Kidney (tissue), 13 donors: ENCODE measurements at regions not wholly inside any gene's neighbourhood (a gene's known extent, or its start where the extent isn't known, plus 50 kb on each side); places are given as distances from the start of the nearest gene placed in this dataset.

Experiments used
- DNase-seq, 5 donors: peaks; one replicate each; pipeline ENCODE4 v3.0.0-alpha.2; 2013 to 2020
- FAIRE-seq: peaks from 2 replicates; lab custom pipeline; 2012; peaks lifted over from hg19 to GRCh38; lab: Jason Lieb, UNC
- H3K27ac ChIP-seq, 2 donors: one replicate each; pipeline ENCODE4 v1.7.0; 2013; ENCODE audit warnings: low read depth in 2 of 2, low read length in 2 of 2, inconsistent platforms in 1 of 2
- H3K27me3 ChIP-seq: one replicate; pipeline ENCODE4 v1.7.1; 2013; ENCODE audit warnings: low read length, inconsistent platforms; ENCODE audit not compliant: control insufficient read depth, insufficient read depth
- H3K36me3 ChIP-seq, 3 donors: one replicate each; pipeline versions ENCODE4 v1.7.0 to v1.7.1; 2013; ENCODE audit warnings: low read length in 3 of 3, control low read depth in 1 of 3, inconsistent platforms in 1 of 3; ENCODE audit not compliant: insufficient read depth in 3 of 3, control insufficient read depth in 2 of 3
- H3K4me1 ChIP-seq, 3 donors: one replicate each; pipeline versions ENCODE4 v1.7.0 to v1.7.1; 2013; ENCODE audit warnings: low read length in 3 of 3, inconsistent platforms in 1 of 3, low read depth in 1 of 3; ENCODE audit not compliant: control insufficient read depth in 2 of 3, insufficient read depth in 2 of 3
- H3K4me3 ChIP-seq, 3 donors: one replicate each; pipeline versions ENCODE4 v1.7.0 to v1.8.1; 2013; ENCODE audit warnings: low read length in 3 of 3, control low read depth in 1 of 3, inconsistent platforms in 1 of 3
- H3K9ac ChIP-seq, 3 donors: one replicate each; pipeline versions ENCODE4 v1.7.0 to v1.7.1; 2013; ENCODE audit warnings: low read length in 3 of 3, control low read depth in 1 of 3, inconsistent platforms in 1 of 3
- H3K9me3 ChIP-seq, 3 donors: one replicate each; pipeline versions ENCODE4 v1.7.0 to v1.7.1; 2013; ENCODE audit warnings: low read length in 3 of 3, control low read depth in 1 of 3, inconsistent platforms in 1 of 3; ENCODE audit not compliant: control insufficient read depth in 2 of 3, insufficient read depth in 1 of 3
- intact Hi-C: fragments of 100-400 bp; cut with DNase I; formaldehyde crosslinking; loops from one replicate; pipeline ENCODE4 v1.11.1; 2022
- TF ChIP-seq, protein P1 (sequence below): IDR thresholded peaks from 3 replicates; pipeline ENCODE4 v1.5.1; 2012; ENCODE audit warnings: mild to moderate bottlenecking, moderate library complexity, borderline replicate concordance; ENCODE audit not compliant: insufficient read depth; ENCODE audit errors: extremely low read depth
- donor health status: control.
- donor health status: control.
- donor health status: control.
- donor health status: control.
- donor health status: control.
- donor health status: DM: yes; HTN: yes; CAD: no.
- donor health status: Normal renal cell carcinoma (clear cell type).

DNA sequence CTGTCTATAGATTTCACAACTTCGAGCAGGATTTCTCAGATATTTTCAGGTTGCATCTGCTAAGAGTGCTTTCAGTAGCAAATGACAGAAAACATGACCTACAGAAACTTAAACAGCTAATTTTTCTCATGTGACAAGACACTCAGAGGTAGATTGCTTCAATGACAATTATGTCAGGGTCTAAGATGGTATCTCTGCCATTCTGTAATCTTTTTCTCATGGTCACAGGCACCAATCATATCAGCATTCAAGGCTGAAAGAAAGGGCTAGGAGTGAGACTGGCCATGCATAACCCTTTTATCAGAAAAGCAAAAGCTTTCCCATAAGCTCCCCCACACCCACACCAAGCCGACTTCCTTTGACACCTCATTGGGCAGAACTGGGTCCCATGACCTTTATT, 450.5 kb upstream of the FAR2 start:
- intact Hi-C loops: no loop called here
- Histone ChIP-seq H3K36me3 (no peaks in the 10 kb centered on the region), H3K9me3 (no peaks in the 10 kb centered on the region), H3K27ac (no peak overlapping the region), H3K4me3 (no peak overlapping the region), H3K27me3 (no peaks in the 10 kb centered on the region), H3K4me1 (no peaks in the 10 kb centered on the region), H3K9ac (no peak overlapping the region)
- DNase-seq: no peak
- TF ChIP-seq, protein P1, sequence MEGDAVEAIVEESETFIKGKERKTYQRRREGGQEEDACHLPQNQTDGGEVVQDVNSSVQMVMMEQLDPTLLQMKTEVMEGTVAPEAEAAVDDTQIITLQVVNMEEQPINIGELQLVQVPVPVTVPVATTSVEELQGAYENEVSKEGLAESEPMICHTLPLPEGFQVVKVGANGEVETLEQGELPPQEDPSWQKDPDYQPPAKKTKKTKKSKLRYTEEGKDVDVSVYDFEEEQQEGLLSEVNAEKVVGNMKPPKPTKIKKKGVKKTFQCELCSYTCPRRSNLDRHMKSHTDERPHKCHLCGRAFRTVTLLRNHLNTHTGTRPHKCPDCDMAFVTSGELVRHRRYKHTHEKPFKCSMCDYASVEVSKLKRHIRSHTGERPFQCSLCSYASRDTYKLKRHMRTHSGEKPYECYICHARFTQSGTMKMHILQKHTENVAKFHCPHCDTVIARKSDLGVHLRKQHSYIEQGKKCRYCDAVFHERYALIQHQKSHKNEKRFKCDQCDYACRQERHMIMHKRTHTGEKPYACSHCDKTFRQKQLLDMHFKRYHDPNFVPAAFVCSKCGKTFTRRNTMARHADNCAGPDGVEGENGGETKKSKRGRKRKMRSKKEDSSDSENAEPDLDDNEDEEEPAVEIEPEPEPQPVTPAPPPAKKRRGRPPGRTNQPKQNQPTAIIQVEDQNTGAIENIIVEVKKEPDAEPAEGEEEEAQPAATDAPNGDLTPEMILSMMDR: no peak
- FAIRE-seq: no peak

DNA sequence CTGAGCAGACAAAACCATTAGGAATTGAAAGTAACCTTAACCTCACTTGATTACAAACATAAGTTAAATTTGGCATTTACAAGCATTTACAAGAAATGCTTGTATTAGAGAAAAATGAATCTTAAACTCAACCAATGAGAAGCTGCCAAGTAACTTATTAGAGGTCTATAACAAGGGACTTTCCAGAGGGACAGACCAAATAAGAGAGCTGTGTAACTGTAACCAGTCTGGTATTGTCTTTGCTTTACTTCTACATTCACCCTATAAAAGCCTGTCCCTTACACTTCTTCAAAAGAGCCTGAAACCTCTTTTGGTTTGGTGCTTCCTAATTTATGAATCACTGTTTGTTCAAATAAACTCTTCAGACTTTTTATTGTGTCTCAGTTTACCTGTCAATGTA, 450.0 kb upstream of the FAR2 start:
- Histone ChIP-seq H3K27ac (no peak overlapping the region), H3K9me3 (no peaks in the 10 kb centered on the region), H3K36me3 (no peaks in the 10 kb centered on the region), H3K27me3 (no peaks in the 10 kb centered on the region), H3K4me1 (no peaks in the 10 kb centered on the region), H3K4me3 (no peak overlapping the region), H3K9ac (no peak overlapping the region)
- TF ChIP-seq, protein P1: no peak
- no peak for FAIRE-seq
- intact Hi-C loops: no loop called here
- DNase-seq: no peak

- intact Hi-C loops: no loop called here
- H3K27ac ChIP-seq: no peak overlapping the region
Observed at GRCh38 chr12:28700161-28700560, 448.9 kb upstream of the FAR2 start.

More at GRCh38 chr12:28700161-28700560, 448.9 kb upstream of the FAR2 start:
- no peak for DNase-seq
- H3K36me3 ChIP-seq: no peaks in the 10 kb centered on the region
- TF ChIP-seq, protein P1: no peak
- H3K4me3 ChIP-seq: no peak overlapping the region
- no peaks in the 10 kb centered on the region for H3K9me3 ChIP-seq
- H3K27me3 ChIP-seq: no peaks in the 10 kb centered on the region
- no peak overlapping the region for H3K9ac ChIP-seq
- H3K4me1 ChIP-seq: no peaks in the 10 kb centered on the region
- FAIRE-seq: no peak
